HepG2 (cell line): ENCODE measurements at regions not wholly inside any gene's neighbourhood (a gene's known extent, or its start where the extent isn't known, plus 50 kb on each side); places are given as distances from the start of the nearest gene placed in this dataset.

ENCODE experiments used
- ATAC-seq: fragments of 200-7000 bp; cut with Tn5 transposase; 3 replicates; pipeline ENCODE4 v1.9.1; 2020; ENCODE audit warnings: mild to moderate bottlenecking, moderate library complexity
- BruUV-seq: library from RNA; stranded (reverse); fragments of 400-500 nt; replicated peaks from 2 replicates; lab custom pipeline; 2021; lab: Mats Ljungman, UMichigan
- CTCF ChIA-PET: fragments of 300-600 bp; formaldehyde crosslinking; extraction: SDS; loops from one replicate; lab custom pipeline; 2021; ENCODE audit warnings: low total read pairs, inconsistent platforms, low intra/inter-chr PET ratio; lab: Yijun Ruan, JAX
- POLR2A ChIA-PET: fragments of 350-600 bp; sonication (Branson Sonifier 250); formaldehyde crosslinking; loops from one replicate; lab custom pipeline; 2020; ENCODE audit warnings: antibody characterized with exemption, inconsistent platforms; lab: Yijun Ruan, JAX
- DNase-seq: peaks from one replicate; pipeline ENCODE4 v3.0.0-alpha.2; 2015; ENCODE audit warnings: low spot score
- FAIRE-seq: peaks from 3 replicates; lab custom pipeline; 2011; peaks lifted over from hg19 to GRCh38; lab: Jason Lieb, UNC
- H2AFZ ChIP-seq: one replicate; pipeline ENCODE4 v1.6.1; 2011; ENCODE audit warnings: low read length, inconsistent platforms
- H3K27ac ChIP-seq: fragments of 300-600 bp; 3 replicates; pipeline ENCODE4 v1.8.0; 2011; ENCODE audit warnings: mixed run types, mild to moderate bottlenecking, mixed read lengths, low read length, inconsistent platforms; ENCODE audit not compliant: insufficient read depth; ENCODE audit errors: extremely low read length
- H3K27me3 ChIP-seq, 2 experiments: fragments of 200-600 bp in 1 of 2; 2 replicates in 1 of 2; 3 replicates in 1 of 2; pipeline versions ENCODE4 v1.6.0 to v1.8.0; 2011; ENCODE audit warnings: low read length in 2 of 2, mild to moderate bottlenecking in 2 of 2, moderate library complexity in 2 of 2, inconsistent platforms in 1 of 2; ENCODE audit not compliant: insufficient read depth in 2 of 2, control insufficient read depth in 1 of 2
- H3K36me3 ChIP-seq, 2 experiments: fragments of 200-600 bp in 1 of 2; replicated peaks in 1 of 2; 2 replicates in 1 of 2; 3 replicates in 1 of 2; pipeline versions ENCODE4 v1.5.1 to v1.8.0; 2011; ENCODE audit warnings: low read length in 2 of 2, inconsistent platforms in 1 of 2; ENCODE audit not compliant: insufficient read depth in 2 of 2, control insufficient read depth in 1 of 2
- H3K4me1 ChIP-seq: 2 replicates; pipeline ENCODE4 v1.5.1; 2012; ENCODE audit warnings: low read length, inconsistent platforms; ENCODE audit not compliant: insufficient read depth
- H3K4me2 ChIP-seq: 2 replicates; pipeline ENCODE4 v1.6.0; 2011; ENCODE audit warnings: low read depth, low read length, inconsistent platforms
- H3K4me3 ChIP-seq, 3 experiments: fragments of 200-600 bp in 1 of 3; sonication (generic), shearing (Covaris generic) in 1 of 3; replicated peaks in 1 of 3; 2 replicates each; pipeline ENCODE4 v1.5.1; 2011 to 2016; ENCODE audit warnings: low read length in 3 of 3, inconsistent platforms in 2 of 3, low read depth in 2 of 3, mild to moderate bottlenecking in 2 of 3, control low read depth in 1 of 3, mixed read lengths in 1 of 3; ENCODE audit not compliant: insufficient read depth in 1 of 3
- H3K79me2 ChIP-seq: one replicate; pipeline ENCODE4 v1.6.1; 2011; ENCODE audit warnings: low read length, inconsistent platforms; ENCODE audit not compliant: insufficient read depth
- H3K9ac ChIP-seq: 2 replicates; pipeline ENCODE4 v1.6.0; 2011; ENCODE audit warnings: mild to moderate bottlenecking, low read depth, low read length, inconsistent platforms; ENCODE audit not compliant: insufficient read depth
- H3K9me3 ChIP-seq: 2 replicates; pipeline ENCODE4 v1.5.1; 2012; ENCODE audit warnings: mild to moderate bottlenecking, low read length
- H4K20me1 ChIP-seq: 2 replicates; pipeline ENCODE4 v1.6.0; 2011; ENCODE audit warnings: inconsistent platforms, mild to moderate bottlenecking, low read length, moderate library complexity; ENCODE audit not compliant: insufficient read depth
- CAMTA2 ChIP-seq: sonication (generic); formaldehyde crosslinking; IDR thresholded peaks from 2 replicates; pipeline ENCODE4 v1.4.0; 2020; ENCODE audit warnings: mild to moderate bottlenecking, missing genetic modification reagents, borderline replicate concordance
- MIER2 ChIP-seq: IDR thresholded peaks from 2 replicates; pipeline ENCODE4 v1.6.1; 2016; ENCODE audit warnings: missing biosample characterization, missing genetic modification reagents
- MYC ChIP-seq: sonication (generic); formaldehyde crosslinking; IDR thresholded peaks from 2 replicates; pipeline ENCODE4 v1.9.0; 2021; ENCODE audit warnings: missing genetic modification reagents, borderline replicate concordance
- PHF5A ChIP-seq: IDR thresholded peaks from one replicate; pipeline ENCODE4 v1.6.1; 2018; ENCODE audit warnings: low read depth, missing genetic modification reagents; ENCODE audit not compliant: unreplicated experiment
- RBAK ChIP-seq: sonication (generic); formaldehyde crosslinking; IDR thresholded peaks from 2 replicates; pipeline ENCODE4 v1.5.1; 2020; ENCODE audit warnings: mild to moderate bottlenecking, missing genetic modification reagents
- RFXANK ChIP-seq: IDR thresholded peaks from 2 replicates; pipeline ENCODE4 v1.6.1; 2016
- TCF7L2 ChIP-seq: IDR thresholded peaks from 2 replicates; pipeline ENCODE4 v1.6.1; 2011; ENCODE audit warnings: mild to moderate bottlenecking, low read depth, low read length, moderate library complexity
- ZBTB46 ChIP-seq: sonication (generic); formaldehyde crosslinking; IDR thresholded peaks from 2 replicates; pipeline ENCODE4 v1.4.0; 2020; ENCODE audit warnings: mild to moderate bottlenecking, missing genetic modification reagents, borderline replicate concordance
- ZFP1 ChIP-seq: IDR thresholded peaks from 2 replicates; pipeline ENCODE4 v1.6.1; 2016
- ZNF652 ChIP-seq: IDR thresholded peaks from 2 replicates; pipeline ENCODE4 v1.6.1; 2016; ENCODE audit warnings: low read depth, borderline replicate concordance
- ZNF691 ChIP-seq: sonication (generic); formaldehyde crosslinking; IDR thresholded peaks from 2 replicates; pipeline ENCODE4 v1.4.0; 2020; ENCODE audit warnings: missing genetic modification reagents, low read depth, mild to moderate bottlenecking, borderline replicate concordance
- ZNF850 ChIP-seq: sonication (generic); formaldehyde crosslinking; conservative IDR thresholded peaks from 2 replicates; pipeline ENCODE4 v1.9.0; 2021; ENCODE audit warnings: mild to moderate bottlenecking, missing genetic modification reagents
- WGBS: methylation state at CpG from one replicate; pipeline ENCODE4 v1.1.6; 2017; ENCODE audit warnings: low lambda C conversion rate; 5-methylcytosine and 5-hydroxymethylcytosine counted together
- in situ Hi-C: cut with HindIII; loops from 2 replicates; pipeline ENCODE4 v1.10.0; 2017; ENCODE audit warnings: low pct_unique_long_range_greater_than_20kb; ENCODE audit not compliant: extremely low pct_ligation_motif_present
- intact Hi-C: fragments of 100-400 bp; cut with micrococcal nuclease; formaldehyde crosslinking; loops from one replicate; pipeline ENCODE4 v1.10.0; 2022; ENCODE audit not compliant: unreplicated experiment

- Histone ChIP-seq H3K36me3 (no peaks in the 10 kb centered on the region), H2AFZ (no peak overlapping the region), H3K27me3 (no peaks in the 10 kb centered on the region; a peak in 1 of 5 replicates), H3K4me1 (no peaks in the 10 kb centered on the region), H3K9ac (no peak overlapping the region), H4K20me1 (no peaks in the 10 kb centered on the region), H3K27ac (no peak overlapping the region), H3K9me3 (no peaks in the 10 kb centered on the region), H3K79me2 (no peaks in the 10 kb centered on the region), H3K4me2 (no peak overlapping the region), H3K4me3 (no peak overlapping the region)
- intact Hi-C loops = no loop called here
- in situ Hi-C loops = no loop called here
- ATAC-seq = no peak
- TF ChIP-seq MIER2 (CRISPR knock-in tag) = no peak
- no peak for TF ChIP-seq RBAK (CRISPR knock-in tag)
- no peak for TF ChIP-seq MYC (CRISPR knock-in tag)
- TF ChIP-seq ZNF652 (CRISPR knock-in tag) = no peak
- no peak for TF ChIP-seq ZFP1
- no peak for TF ChIP-seq ZNF691 (CRISPR knock-in tag)
- no peak for TF ChIP-seq PHF5A (CRISPR knock-in tag)
- no peak for TF ChIP-seq RFXANK (CRISPR knock-in tag)
- no peak for TF ChIP-seq CAMTA2 (CRISPR knock-in tag)
- FAIRE-seq = no peak
- ChIA-PET POLR2A (no interaction called here), CTCF (no interaction called here)
- BruUV-seq = no TSS peak
- 2% methylated on average over 2 of the region's 2 CpGs for WGBS
- no peak for DNase-seq
Measured at GRCh38 chr2:55760125-55760524, 66.5 kb upstream of the PNPT1 start.

GRCh38 chr2:55759271-55759921 is 65.8 kb upstream of the PNPT1 start:
- no peak for DNase-seq
- Histone ChIP-seq H3K4me2 (no peak overlapping the region), H4K20me1 (no peaks in the 10 kb centered on the region), H3K4me3 (no peak overlapping the region), H3K36me3 (no peaks in the 10 kb centered on the region), H3K9ac (no peak overlapping the region), H3K27me3 (no peaks in the 10 kb centered on the region; a peak in 2 of 5 replicates), H2AFZ (no peak overlapping the region), H3K79me2 (no peaks in the 10 kb centered on the region), H3K4me1 (no peaks in the 10 kb centered on the region), H3K9me3 (no peaks in the 10 kb centered on the region), H3K27ac (no peak overlapping the region)
- POLR2A ChIA-PET = no interaction called here
- in situ Hi-C loops = no loop called here
- no peak for FAIRE-seq
- CTCF ChIA-PET = no interaction called here
- TF ChIP-seq ZNF850 = no peak
- no peak for TF ChIP-seq ZBTB46
- no peak for TF ChIP-seq TCF7L2
- intact Hi-C loops = no loop called here
- WGBS = 14% methylated on average over 5 of the region's 5 CpGs
- BruUV-seq = no TSS peak
- no peak for ATAC-seq
